ENCODE measurements at regions not wholly inside any gene's neighbourhood (a gene's known extent, or its start where the extent isn't known, plus 50 kb on each side); places are given as distances from the start of the nearest gene placed in this dataset.

DNA sequence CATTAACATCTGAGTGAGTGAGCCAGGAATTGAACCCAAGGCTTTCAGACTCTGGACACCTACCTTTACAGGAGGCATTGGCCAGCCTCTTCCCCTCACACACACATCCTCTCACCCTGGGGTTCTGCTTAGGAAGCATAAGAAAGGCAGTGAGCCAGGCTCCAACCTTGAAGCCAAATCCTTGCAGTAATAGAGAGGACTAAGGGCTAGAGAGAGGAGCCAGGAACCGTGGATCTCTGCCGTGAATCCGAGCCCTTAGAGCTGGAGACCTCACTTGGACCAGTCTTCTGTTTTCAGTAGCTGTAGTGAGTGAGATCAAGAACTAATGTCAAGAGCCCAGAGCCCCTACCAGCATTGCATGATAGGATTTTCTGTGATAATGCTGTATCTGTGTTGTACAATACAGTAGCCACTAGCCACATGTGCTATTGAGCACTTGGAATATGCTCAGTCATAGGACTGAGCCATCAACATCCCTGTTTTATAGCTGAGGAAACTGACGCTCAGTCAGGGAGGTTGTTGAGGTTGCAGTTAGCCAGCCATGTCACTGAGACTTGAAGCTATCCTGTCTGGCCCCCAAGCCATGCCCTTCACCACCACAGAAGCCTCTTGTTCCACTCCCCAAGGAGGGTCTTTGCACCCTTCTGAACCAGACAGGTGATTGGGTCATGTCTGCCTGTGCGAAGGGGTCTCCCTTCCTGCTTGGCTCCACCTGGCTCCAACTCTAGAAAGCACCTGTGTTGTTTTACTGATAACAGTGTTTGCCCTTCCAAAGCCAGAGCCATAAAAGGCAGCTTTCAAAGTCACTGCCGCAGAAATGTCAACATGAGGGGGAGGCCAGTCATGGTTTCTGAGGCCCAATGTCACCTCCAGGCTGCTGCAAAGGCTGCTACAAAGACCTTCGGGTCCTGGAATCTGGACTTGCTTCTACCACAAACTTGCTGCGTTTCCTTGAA lies 101.1 kb upstream of the JUN start (continued):
- TF ChIP-seq, protein P1, sequence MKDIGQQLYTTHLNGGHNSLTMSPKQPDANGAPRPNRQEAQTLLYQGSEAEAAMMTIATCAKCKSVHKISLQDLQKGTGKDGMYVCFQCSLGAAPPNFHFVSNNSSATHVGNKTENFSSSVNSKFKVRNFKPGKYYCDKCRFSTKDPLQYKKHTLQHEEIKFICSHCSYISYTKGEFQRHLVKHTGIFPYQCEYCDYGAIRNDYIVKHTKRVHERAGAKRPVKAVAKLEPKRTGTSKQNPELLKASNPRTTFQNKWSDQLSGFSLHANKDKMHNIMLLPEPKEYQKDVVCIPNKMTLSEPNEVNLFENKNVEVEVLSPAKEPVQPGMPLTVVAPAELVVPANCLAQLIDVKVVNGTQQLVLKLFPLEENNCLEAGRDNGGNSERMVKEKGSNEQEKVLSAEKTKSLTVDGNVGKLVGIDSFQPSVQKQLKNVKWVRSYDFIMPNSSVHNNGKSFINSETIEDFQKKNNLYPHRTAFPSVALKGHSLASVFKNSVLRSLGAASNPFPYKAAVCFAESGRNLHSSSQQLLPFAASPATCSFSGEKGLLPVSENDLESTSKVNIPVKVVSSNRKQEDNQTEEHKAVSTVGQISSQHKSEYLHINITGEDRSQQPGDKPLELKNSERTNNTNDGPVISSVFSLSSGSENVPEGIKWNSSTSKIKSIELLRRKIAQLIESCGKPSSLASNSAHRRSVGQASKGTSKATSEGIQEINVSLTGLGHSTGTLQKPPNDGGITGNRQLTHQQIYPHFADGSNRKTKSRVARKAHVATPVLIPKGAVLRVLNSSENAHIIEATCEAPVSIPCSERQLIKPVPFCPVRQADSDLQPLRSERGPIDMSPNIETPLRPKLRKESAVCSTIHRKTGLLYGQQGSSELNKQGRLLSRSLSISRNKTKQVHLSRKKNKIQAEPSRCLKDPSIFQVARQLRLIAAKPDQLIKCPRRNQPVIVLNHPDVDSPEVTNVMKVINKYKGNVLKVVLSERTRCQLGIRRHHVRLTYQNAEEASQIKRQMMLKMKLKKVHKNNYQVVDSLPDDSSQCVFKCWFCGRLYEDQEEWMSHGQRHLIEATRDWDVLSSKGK (CRISPR knock-in tag; IDR thresholded peaks at IDR 0.05) = no peak
- TF ChIP-seq FOXK2 (conservative IDR thresholded peaks at IDR 0.05 in 1 of 2, IDR thresholded peaks at IDR 0.05 in 1 of 2; ENCODE audit: low read depth in 2 of 2) = peak; percentile 95 to 96
- TF ChIP-seq PML (IDR thresholded peaks at IDR 0.05; ENCODE audit: low read length) = no peak
- TF ChIP-seq NFXL1 (CRISPR knock-in tag; IDR thresholded peaks at IDR 0.05) = 0 out of 2 replicates have a peak, but pooled peaks have one; percentile 60
- TF ChIP-seq ZNF124 (CRISPR knock-in tag; IDR thresholded peaks at IDR 0.05) = no peak
- no peak for TF ChIP-seq SIX5 (IDR thresholded peaks at IDR 0.05; ENCODE audit: borderline replicate concordance in 1 of 2, insufficient read depth in 1 of 2, low read depth in 1 of 2, low read length in 2 of 2)
- peak; percentile 71 for TF ChIP-seq TEAD4 (IDR thresholded peaks at IDR 0.05; ENCODE audit: low read length)
- TF ChIP-seq TEAD4 (CRISPR knock-in tag; IDR thresholded peaks at IDR 0.05; ENCODE audit: borderline replicate concordance) = no peak
- peak; percentile 16; the same call in 1 of the 2 replicates for TF ChIP-seq PHF8 (IDR thresholded peaks at IDR 0.05; ENCODE audit: borderline replicate concordance, low read length)
- TF ChIP-seq RBM34 (IDR thresholded peaks at IDR 0.05; ENCODE audit: borderline replicate concordance, insufficient read depth, low read length) = no peak
- TF ChIP-seq ZBED1 (IDR thresholded peaks at IDR 0.05) = no peak
- no peak for TF ChIP-seq CSDE1 (IDR thresholded peaks at IDR 0.05)
- no peak for TF ChIP-seq RHOXF2B (CRISPR knock-in tag; conservative IDR thresholded peaks at IDR 0.05)
- no peak for TF ChIP-seq SNRNP70 (optimal IDR thresholded peaks at IDR 0.05; ENCODE audit: low read depth, low read length)
- TF ChIP-seq, protein P2, sequence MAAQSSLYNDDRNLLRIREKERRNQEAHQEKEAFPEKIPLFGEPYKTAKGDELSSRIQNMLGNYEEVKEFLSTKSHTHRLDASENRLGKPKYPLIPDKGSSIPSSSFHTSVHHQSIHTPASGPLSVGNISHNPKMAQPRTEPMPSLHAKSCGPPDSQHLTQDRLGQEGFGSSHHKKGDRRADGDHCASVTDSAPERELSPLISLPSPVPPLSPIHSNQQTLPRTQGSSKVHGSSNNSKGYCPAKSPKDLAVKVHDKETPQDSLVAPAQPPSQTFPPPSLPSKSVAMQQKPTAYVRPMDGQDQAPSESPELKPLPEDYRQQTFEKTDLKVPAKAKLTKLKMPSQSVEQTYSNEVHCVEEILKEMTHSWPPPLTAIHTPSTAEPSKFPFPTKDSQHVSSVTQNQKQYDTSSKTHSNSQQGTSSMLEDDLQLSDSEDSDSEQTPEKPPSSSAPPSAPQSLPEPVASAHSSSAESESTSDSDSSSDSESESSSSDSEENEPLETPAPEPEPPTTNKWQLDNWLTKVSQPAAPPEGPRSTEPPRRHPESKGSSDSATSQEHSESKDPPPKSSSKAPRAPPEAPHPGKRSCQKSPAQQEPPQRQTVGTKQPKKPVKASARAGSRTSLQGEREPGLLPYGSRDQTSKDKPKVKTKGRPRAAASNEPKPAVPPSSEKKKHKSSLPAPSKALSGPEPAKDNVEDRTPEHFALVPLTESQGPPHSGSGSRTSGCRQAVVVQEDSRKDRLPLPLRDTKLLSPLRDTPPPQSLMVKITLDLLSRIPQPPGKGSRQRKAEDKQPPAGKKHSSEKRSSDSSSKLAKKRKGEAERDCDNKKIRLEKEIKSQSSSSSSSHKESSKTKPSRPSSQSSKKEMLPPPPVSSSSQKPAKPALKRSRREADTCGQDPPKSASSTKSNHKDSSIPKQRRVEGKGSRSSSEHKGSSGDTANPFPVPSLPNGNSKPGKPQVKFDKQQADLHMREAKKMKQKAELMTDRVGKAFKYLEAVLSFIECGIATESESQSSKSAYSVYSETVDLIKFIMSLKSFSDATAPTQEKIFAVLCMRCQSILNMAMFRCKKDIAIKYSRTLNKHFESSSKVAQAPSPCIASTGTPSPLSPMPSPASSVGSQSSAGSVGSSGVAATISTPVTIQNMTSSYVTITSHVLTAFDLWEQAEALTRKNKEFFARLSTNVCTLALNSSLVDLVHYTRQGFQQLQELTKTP (IDR thresholded peaks at IDR 0.05; ENCODE audit: low read depth in 1 of 2, partially characterized antibody in 2 of 2) = peak; percentile 58 to 65
- TF ChIP-seq, protein P3, sequence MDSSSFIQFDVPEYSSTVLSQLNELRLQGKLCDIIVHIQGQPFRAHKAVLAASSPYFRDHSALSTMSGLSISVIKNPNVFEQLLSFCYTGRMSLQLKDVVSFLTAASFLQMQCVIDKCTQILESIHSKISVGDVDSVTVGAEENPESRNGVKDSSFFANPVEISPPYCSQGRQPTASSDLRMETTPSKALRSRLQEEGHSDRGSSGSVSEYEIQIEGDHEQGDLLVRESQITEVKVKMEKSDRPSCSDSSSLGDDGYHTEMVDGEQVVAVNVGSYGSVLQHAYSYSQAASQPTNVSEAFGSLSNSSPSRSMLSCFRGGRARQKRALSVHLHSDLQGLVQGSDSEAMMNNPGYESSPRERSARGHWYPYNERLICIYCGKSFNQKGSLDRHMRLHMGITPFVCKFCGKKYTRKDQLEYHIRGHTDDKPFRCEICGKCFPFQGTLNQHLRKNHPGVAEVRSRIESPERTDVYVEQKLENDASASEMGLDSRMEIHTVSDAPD (CRISPR knock-in tag; IDR thresholded peaks at IDR 0.05) = 0 out of 2 replicates have a peak, but pooled peaks have one; percentile 36
- TF ChIP-seq CBX5 (IDR thresholded peaks at IDR 0.05; ENCODE audit: borderline replicate concordance, low read depth) = no peak
- TF ChIP-seq ZNF445 (CRISPR knock-in tag; IDR thresholded peaks at IDR 0.05; ENCODE audit: low read depth) = no peak
- no peak for TF ChIP-seq ZNF165 (CRISPR knock-in tag; IDR thresholded peaks at IDR 0.05; ENCODE audit: borderline replicate concordance)
- TF ChIP-seq MTA2 (IDR thresholded peaks at IDR 0.05; ENCODE audit: low read depth) = no peak; the same call in 1 of the 2 replicates
